ENCODE measurements at regions not wholly inside any gene's neighbourhood (a gene's known extent, or its start where the extent isn't known, plus 50 kb on each side); places are given as distances from the start of the nearest gene placed in this dataset.
"Not testable (repeated sequence)": the region's sequence is repeated elsewhere in the genome, so short reads cannot be mapped to it uniquely, and the experiment has no call there.

- TF ChIP-seq CTCF (conservative IDR thresholded peaks at IDR 0.05): no peak
Observed at GRCh38 chr2:11891671-11892440, 145.4 kb downstream of the LPIN1 start.

GRCh38 chr2:11896386-11896785 lies 150.0 kb downstream of the LPIN1 start:
- TF ChIP-seq CTCF (conservative IDR thresholded peaks at IDR 0.05): no peak
- no peaks in the 10 kb centered on the region for H3K36me3 Mint-ChIP-seq
- H3K9me3 Mint-ChIP-seq: peaks cover 4% of the 10 kb centered on the region
- DNase-seq (ENCODE audit: extremely low spot score, unreplicated experiment): no peak
- no peak overlapping the region for H3K27ac Mint-ChIP-seq
- H3K4me3 Mint-ChIP-seq: no peak overlapping the region
- peaks cover 12% of the 10 kb centered on the region for H3K4me1 Mint-ChIP-seq (ENCODE audit: unreplicated experiment)
- no peaks in the 10 kb centered on the region for H3K27me3 Mint-ChIP-seq

More at GRCh38 chr2:11891671-11892440, 145.4 kb downstream of the LPIN1 start:
- H3K4me3 Mint-ChIP-seq: no peak overlapping the region
- H3K4me1 Mint-ChIP-seq (ENCODE audit: unreplicated experiment): peaks cover 8% of the 10 kb centered on the region
- H3K36me3 Mint-ChIP-seq: no peaks in the 10 kb centered on the region
- peaks cover 12% of the 10 kb centered on the region for H3K9me3 Mint-ChIP-seq
- DNase-seq (ENCODE audit: extremely low spot score, unreplicated experiment): no peak
- H3K27ac Mint-ChIP-seq: no peak overlapping the region
- no peaks in the 10 kb centered on the region for H3K27me3 Mint-ChIP-seq

DNA sequence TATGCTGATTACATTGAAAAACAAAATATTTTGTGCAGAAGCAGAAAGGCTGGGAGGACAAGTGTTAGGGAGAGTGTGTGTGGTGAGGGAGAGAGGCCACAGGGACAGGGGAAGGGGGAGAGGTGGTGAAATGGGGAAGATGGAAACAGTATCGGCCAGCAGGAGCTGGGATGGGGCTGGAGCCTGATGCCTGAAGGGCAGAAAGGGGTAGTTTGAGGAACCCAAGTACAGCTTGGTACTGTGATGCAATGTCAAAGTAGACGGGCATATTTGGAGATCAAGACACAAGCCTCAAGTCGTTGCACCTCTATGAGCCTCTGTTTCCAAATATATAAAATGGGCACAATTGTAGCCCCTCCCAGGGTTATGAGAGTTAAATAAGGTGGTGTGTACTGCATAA lies 152.1 kb downstream of the LPIN1 start:
- Mint-ChIP-seq H3K9me3 (peaks cover 4% of the 10 kb centered on the region), H3K4me1 (ENCODE audit: unreplicated experiment) (peaks cover 12% of the 10 kb centered on the region), H3K36me3 (no peaks in the 10 kb centered on the region), H3K27me3 (no peaks in the 10 kb centered on the region), H3K27ac (no peak overlapping the region), H3K4me3 (no peak overlapping the region)
- no peak for TF ChIP-seq CTCF (conservative IDR thresholded peaks at IDR 0.05)
- DNase-seq (ENCODE audit: extremely low spot score, unreplicated experiment): no peak

- no peak for TF ChIP-seq CTCF (conservative IDR thresholded peaks at IDR 0.05)
- no peaks in the 10 kb centered on the region for H3K27me3 Mint-ChIP-seq
- no peaks in the 10 kb centered on the region for H3K36me3 Mint-ChIP-seq
- DNase-seq (ENCODE audit: extremely low spot score, unreplicated experiment): no peak
- peaks cover 4% of the 10 kb centered on the region for H3K9me3 Mint-ChIP-seq
- no peak overlapping the region for H3K4me3 Mint-ChIP-seq
- no peak overlapping the region for H3K27ac Mint-ChIP-seq
- peaks cover 12% of the 10 kb centered on the region for H3K4me1 Mint-ChIP-seq (ENCODE audit: unreplicated experiment)
Observed at GRCh38 chr2:11899264-11899818, 152.9 kb downstream of the LPIN1 start.

DNA sequence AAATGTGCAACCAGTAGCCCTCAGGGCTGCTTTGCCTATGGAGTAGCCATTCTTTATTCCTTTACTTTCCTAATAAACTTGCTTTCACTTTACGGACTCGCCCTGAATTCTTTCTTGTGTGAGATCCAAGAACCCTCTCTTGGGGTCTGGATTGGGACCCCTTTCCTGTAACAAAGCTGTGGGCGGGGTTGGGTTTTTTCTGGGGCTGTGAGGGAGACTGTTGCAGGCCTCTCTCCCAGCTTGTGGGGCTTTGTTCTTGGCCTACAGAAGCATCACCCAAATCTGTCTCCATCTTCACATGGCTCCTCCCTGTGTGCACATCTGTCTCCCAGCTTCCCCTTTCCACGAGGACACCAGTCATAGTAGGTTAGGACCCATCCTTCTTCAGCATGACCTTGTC lies 154.5 kb downstream of the LPIN1 start:
- not testable (repeated sequence) for H3K4me3 Mint-ChIP-seq; H3K36me3 Mint-ChIP-seq; H3K27me3 Mint-ChIP-seq; H3K27ac Mint-ChIP-seq; H3K9me3 Mint-ChIP-seq; DNase-seq (ENCODE audit: extremely low spot score, unreplicated experiment)
- H3K4me1 Mint-ChIP-seq (ENCODE audit: unreplicated experiment): peaks cover 12% of the 10 kb centered on the region

DNA sequence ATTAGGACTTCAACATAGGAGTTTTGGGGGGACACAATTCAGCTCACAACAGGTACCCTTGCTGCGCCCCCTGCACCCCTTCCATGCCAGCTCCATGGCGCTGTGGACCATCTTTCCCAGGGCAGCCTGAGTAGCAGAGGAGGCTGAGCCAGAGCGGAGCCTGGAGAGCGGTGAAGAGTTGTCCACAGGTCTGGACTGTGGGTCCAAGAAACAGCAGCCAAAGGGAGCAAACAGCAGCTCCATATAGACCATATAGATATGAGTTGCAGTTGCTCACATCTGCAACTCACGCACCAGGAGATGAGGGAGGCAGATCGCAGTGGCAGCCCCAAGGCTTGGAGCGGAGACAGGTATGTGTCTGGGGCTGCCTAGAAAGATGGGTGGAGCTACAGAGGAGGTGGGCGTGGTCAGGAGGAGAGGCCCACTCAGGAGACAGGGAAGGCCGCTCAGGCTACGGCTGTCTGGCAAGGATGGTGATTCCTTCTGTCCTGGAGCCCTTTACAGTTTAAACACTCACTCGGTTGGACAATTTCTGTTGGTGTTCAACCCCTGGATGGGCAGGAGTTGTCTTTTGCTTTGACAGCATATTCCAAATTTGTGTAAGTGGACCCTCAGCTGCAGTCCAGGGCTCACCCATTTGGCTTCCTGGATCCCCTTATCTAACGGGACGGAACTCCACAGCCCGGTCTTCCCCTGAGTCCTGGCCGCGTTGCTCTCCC lies 155.1 kb downstream of the LPIN1 start:
- H3K4me1 Mint-ChIP-seq (ENCODE audit: unreplicated experiment): peaks cover 8% of the 10 kb centered on the region
- H3K9me3 Mint-ChIP-seq: peaks cover 4% of the 10 kb centered on the region
- TF ChIP-seq CTCF (conservative IDR thresholded peaks at IDR 0.05): no peak
- DNase-seq (ENCODE audit: extremely low spot score, unreplicated experiment): no peak
- no peaks in the 10 kb centered on the region for H3K36me3 Mint-ChIP-seq
- no peaks in the 10 kb centered on the region for H3K27me3 Mint-ChIP-seq
- H3K4me3 Mint-ChIP-seq: no peak overlapping the region
- no peak overlapping the region for H3K27ac Mint-ChIP-seq
